SKM-1 treated with dmso at 0.1 percent for 144 hours (cell line): ENCODE measurements at regions not wholly inside any gene's neighbourhood (a gene's known extent, or its start where the extent isn't known, plus 50 kb on each side); places are given as distances from the start of the nearest gene placed in this dataset.
"Not testable (repeated sequence)": the region's sequence is repeated elsewhere in the genome, so short reads cannot be mapped to it uniquely, and the experiment has no call there.

Experiments used
- DNase-seq: peaks from one replicate; lab custom pipeline; 2025; ENCODE audit not compliant: unreplicated experiment; lab: John Stamatoyannopoulos, UW

- no peak for DNase-seq
These were observed 1691.7 kb upstream of the FLRT2 start for GRCh38 chr14:83838226-83838625.

- no peak for DNase-seq
These were observed 1687.4 kb upstream of the FLRT2 start for GRCh38 chr14:83842547-83842946.

- DNase-seq: no peak
These were observed 1682.8 kb upstream of the FLRT2 start for GRCh38 chr14:83847102-83847501.

GRCh38 chr14:83850092-83850491 lies 1679.9 kb upstream of the FLRT2 start:
- no peak for DNase-seq

GRCh38 chr14:83856334-83856733 lies 1673.6 kb upstream of the FLRT2 start:
- DNase-seq: no peak

- no peak for DNase-seq
These were observed 1669.3 kb upstream of the FLRT2 start for GRCh38 chr14:83860631-83861155.

- DNase-seq: no peak
These were observed 1666.7 kb upstream of the FLRT2 start for GRCh38 chr14:83863042-83863774.

- no peak for DNase-seq
These were observed 1665.8 kb upstream of the FLRT2 start for GRCh38 chr14:83864106-83864505.

- DNase-seq: no peak
These were observed 1662.2 kb upstream of the FLRT2 start for GRCh38 chr14:83867566-83868225.

GRCh38 chr14:83870546-83871270 lies 1659.2 kb upstream of the FLRT2 start:
- DNase-seq: no peak

- no peak for DNase-seq
These were observed 1656.3 kb upstream of the FLRT2 start for GRCh38 chr14:83873669-83874068.

GRCh38 chr14:83874662-83875061 lies 1655.3 kb upstream of the FLRT2 start:
- no peak for DNase-seq

GRCh38 chr14:83883732-83884131 lies 1646.2 kb upstream of the FLRT2 start:
- no peak for DNase-seq

GRCh38 chr14:83885837-83886293 lies 1644.1 kb upstream of the FLRT2 start:
- no peak for DNase-seq

- DNase-seq: no peak
These were observed 1642.1 kb upstream of the FLRT2 start for GRCh38 chr14:83887866-83888265.

- DNase-seq: no peak
These were observed 1636.5 kb upstream of the FLRT2 start for GRCh38 chr14:83893447-83893846.

- DNase-seq: no peak
These were observed 1635.4 kb upstream of the FLRT2 start for GRCh38 chr14:83894568-83894967.

- DNase-seq: not testable (repeated sequence)
These were observed 1631.4 kb upstream of the FLRT2 start for GRCh38 chr14:83898558-83898957.

- DNase-seq: no peak
These were observed 1630.2 kb upstream of the FLRT2 start for GRCh38 chr14:83899706-83900105.

GRCh38 chr14:83905157-83905556 lies 1624.8 kb upstream of the FLRT2 start:
- DNase-seq: no peak

- no peak for DNase-seq
These were observed 1621.5 kb upstream of the FLRT2 start for GRCh38 chr14:83908419-83908818.

- no peak for DNase-seq
These were observed 1620.4 kb upstream of the FLRT2 start for GRCh38 chr14:83909507-83909906.
